ENCODE measurements at regions not wholly inside any gene's neighbourhood (a gene's known extent, or its start where the extent isn't known, plus 50 kb on each side); places are given as distances from the start of the nearest gene placed in this dataset.

- TF ChIP-seq CTCF (IDR thresholded peaks at IDR 0.05) (no peak), POLR2A (IDR thresholded peaks at IDR 0.05) (no peak)
- DNase-seq (ENCODE audit: low spot score in 2 of 2), result no peak
- no peak overlapping the region for H3K4me3 ChIP-seq (ENCODE audit: low read depth, poor library complexity, severe bottlenecking)
- WGBS, 2 donors, result 41 to 45% methylated on average over 1 of the region's 1 CpG
- intact Hi-C loops (cut with DNase I; ENCODE audit: low total_unique reads), result no loop called here
Observed at GRCh38 chr3:117433427-117433826, 723.8 kb downstream of the TUSC7 start.

DNA sequence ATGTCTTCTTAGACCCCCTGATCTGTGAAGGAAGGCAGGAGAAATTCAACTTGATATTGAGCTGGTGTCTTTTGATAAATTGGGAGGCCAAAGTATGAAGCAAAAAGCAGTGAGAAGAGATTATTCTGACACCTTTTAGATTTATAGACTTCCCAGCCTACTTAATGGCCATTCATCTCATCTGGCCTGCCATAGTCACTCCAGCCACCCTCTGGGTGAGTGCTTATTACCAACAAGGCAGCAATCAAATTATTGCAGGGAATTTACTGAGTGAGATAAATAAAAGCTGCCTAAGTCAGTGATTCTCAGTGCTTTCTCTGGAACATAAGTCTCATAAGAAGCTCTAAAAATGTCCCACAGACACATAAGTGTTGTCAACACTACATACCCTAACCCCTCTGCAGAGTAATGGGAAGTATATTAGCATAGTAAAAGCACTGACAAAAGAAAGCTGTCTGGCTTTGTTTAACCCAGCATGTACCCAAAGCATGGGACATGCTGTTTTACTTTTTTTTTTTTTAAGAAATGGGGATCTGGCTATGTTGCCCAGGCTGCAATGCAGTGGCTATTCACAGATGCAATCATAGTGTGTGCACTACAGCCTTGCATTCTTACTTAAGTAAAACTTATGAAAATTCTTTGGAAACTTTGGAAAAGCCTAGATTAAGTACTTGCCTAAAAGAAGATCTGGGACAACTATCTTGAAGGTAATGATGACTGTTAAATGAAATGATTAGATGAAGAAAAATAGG, 725.3 kb downstream of the TUSC7 start:
- intact Hi-C loops (cut with DNase I; ENCODE audit: low total_unique reads), result no loop called here
- H3K4me3 ChIP-seq (ENCODE audit: low read depth, poor library complexity, severe bottlenecking), result no peak overlapping the region
- no peak for DNase-seq (ENCODE audit: low spot score in 2 of 2)
- TF ChIP-seq CTCF (IDR thresholded peaks at IDR 0.05) (no peak), POLR2A (IDR thresholded peaks at IDR 0.05) (no peak)

GRCh38 chr3:117435506-117435905, 725.9 kb downstream of the TUSC7 start:
- intact Hi-C loops (cut with DNase I; ENCODE audit: low total_unique reads), result no loop called here
- DNase-seq (ENCODE audit: low spot score in 2 of 2), result no peak
- H3K4me3 ChIP-seq (ENCODE audit: low read depth, poor library complexity, severe bottlenecking), result no peak overlapping the region
- 83 to 88% methylated on average over 6 of the region's 6 CpGs for WGBS, 2 donors
- TF ChIP-seq POLR2A (IDR thresholded peaks at IDR 0.05), result no peak
- TF ChIP-seq CTCF (IDR thresholded peaks at IDR 0.05), result no peak

GRCh38 chr3:117439812-117440211, 730.2 kb downstream of the TUSC7 start:
- 43 to 58% methylated on average over 3 of the region's 3 CpGs for WGBS, 2 donors
- no peak for DNase-seq (ENCODE audit: low spot score in 2 of 2)

GRCh38 chr3:117441851-117442250, 732.3 kb downstream of the TUSC7 start:
- intact Hi-C loops (cut with DNase I; ENCODE audit: low total_unique reads), result no loop called here
- TF ChIP-seq CTCF (IDR thresholded peaks at IDR 0.05), result no peak
- no peak for TF ChIP-seq POLR2A (IDR thresholded peaks at IDR 0.05)
- no peak overlapping the region for H3K4me3 ChIP-seq (ENCODE audit: low read depth, poor library complexity, severe bottlenecking)
- DNase-seq (ENCODE audit: low spot score in 2 of 2), result no peak
- WGBS, 2 donors, result 41 to 77% methylated on average over 4 of the region's 4 CpGs

More at GRCh38 chr3:117439812-117440211, 730.2 kb downstream of the TUSC7 start:
- intact Hi-C loops (cut with DNase I; ENCODE audit: low total_unique reads), result no loop called here
- TF ChIP-seq CTCF (IDR thresholded peaks at IDR 0.05) (no peak), POLR2A (IDR thresholded peaks at IDR 0.05) (no peak)
- H3K4me3 ChIP-seq (ENCODE audit: low read depth, poor library complexity, severe bottlenecking), result no peak overlapping the region

DNA sequence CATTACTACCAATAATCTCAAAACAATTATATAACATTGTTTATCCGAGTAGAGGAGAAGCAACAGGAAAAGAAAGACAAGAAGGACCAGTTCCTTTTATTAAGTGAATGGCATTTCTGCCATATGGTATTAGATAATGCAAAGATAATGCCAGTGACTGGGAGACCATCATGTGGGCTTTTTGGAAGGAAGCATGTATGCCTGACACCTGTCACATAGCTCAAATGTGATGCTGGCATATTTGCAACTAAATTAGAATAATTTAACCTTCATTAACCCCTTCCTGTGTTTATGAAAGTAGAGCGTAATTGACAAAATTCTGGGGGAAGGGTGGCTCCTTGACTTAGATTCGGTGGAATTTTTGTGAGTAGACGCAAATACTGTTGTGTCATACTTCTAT, 733.0 kb downstream of the TUSC7 start:
- DNase-seq (ENCODE audit: low spot score in 2 of 2), result no peak
- H3K4me3 ChIP-seq (ENCODE audit: low read depth, poor library complexity, severe bottlenecking), result no peak overlapping the region
- WGBS, 2 donors, result 80 to 86% methylated on average over 4 of the region's 4 CpGs
- intact Hi-C loops (cut with DNase I; ENCODE audit: low total_unique reads), result no loop called here
- TF ChIP-seq POLR2A (IDR thresholded peaks at IDR 0.05) (no peak), CTCF (IDR thresholded peaks at IDR 0.05) (no peak)

Data from lower leg skin (tissue), 4 donors.